GM18909 (cell line): ENCODE measurements at regions not wholly inside any gene's neighbourhood (a gene's known extent, or its start where the extent isn't known, plus 50 kb on each side); places are given as distances from the start of the nearest gene placed in this dataset.

Source experiments
- ATAC-seq: cut with Tn5 transposase; IDR thresholded peaks from one replicate; pipeline ENCODE4 v1.9.1; 2021; ENCODE audit warnings: mild to moderate bottlenecking; ENCODE audit not compliant: unreplicated experiment, poor library complexity

DNA sequence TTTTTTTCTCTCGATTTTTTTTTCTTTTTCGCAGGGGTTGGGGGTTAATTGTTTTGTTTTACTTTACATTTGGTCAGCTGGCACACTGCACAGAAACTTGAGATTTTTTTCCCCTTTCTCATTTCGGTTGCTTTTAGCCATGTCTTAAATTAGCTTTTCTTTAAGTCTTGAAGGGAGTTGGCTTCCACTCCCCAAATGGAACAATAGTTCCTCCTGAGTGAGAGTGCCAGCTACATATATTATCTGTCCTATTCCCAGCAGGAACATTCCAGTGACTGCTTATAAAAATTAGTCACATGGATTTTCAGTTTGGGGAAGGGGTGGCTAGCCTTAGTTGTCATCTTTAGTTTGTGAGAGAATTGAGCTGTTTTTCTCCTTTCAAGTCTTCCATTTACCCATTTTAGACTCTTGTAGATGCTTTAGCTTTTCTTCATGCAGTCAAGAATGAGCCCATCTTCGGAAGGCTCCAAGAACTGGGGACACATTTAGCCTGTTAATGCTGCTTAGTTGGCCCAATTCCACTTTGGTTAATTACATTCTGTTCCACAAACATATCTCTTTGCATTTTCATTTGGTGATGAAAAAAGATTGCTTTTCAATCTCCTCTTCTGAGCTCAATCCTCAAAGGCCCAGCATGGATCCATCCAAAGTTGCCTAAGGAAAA, 510.1 kb upstream of the CXADR start:
- no peak for ATAC-seq

DNA sequence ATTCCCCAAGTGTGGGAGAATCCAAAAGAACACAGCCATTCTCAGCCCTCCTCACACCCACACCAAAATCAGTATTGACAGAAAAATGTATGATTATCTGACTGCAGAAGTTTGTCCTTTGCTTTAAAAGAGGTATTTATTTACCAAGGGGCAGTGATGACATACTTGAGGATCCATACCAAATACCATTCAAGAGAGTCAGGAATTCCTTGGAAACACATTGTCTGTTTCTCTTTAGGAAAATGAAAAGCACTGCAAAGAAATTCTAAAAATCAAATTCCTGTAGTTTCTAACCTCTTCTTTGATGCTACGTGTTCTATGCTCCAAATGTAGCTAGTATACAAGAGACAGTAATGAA, 509.6 kb upstream of the CXADR start:
- ATAC-seq: no peak

DNA sequence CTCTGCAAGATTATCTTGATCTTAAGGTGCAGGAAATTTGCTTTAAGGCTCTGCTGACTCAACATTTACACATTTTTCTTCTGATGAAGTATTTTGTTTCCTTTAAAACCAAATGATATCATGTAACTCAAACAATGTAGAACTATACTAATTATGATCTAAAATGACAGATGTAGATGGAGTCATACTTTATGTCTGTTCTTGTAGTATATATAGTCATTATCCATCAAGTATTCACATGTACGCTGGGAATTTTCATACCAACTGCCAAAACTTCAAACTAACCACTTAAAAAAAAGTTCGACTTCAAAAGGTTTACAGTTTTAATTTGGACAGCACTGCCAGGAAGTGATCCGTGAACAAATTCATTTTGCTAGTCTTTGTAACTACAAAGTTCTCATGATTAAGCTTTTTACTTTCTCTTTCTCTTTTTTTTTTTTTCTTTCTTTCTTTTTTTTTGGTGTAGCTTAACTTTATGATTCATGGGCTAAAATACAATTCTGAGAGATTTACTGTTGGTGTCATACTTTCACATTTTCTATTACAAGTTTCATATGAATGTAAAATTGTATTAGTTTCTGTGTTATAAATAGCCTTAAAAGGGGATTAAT, 509.0 kb upstream of the CXADR start:
- no peak for ATAC-seq

DNA sequence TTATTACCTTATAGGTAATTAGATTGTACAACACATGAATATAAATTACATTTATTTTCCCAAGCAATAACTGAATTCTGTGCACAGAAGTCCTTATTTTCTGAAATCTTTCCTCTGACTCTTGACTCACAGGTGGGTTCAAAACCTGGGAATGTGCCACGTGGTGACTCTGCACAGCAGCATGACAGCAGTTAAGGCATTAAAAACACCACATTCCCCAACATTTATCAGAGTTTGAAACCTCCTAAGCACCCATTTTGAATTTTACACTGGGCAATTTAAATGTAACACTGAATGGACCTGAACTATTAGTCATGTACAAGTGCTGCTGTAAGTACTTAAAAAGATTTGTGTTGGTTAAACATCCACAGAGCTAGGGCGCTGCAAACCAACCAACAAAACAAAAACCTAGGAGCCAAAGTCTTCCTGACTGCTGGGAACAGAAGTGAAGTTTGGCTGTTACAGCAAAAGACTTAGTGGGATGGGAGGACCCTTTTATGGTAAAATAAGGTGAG, 480.6 kb upstream of the CXADR start:
- ATAC-seq: no peak

DNA sequence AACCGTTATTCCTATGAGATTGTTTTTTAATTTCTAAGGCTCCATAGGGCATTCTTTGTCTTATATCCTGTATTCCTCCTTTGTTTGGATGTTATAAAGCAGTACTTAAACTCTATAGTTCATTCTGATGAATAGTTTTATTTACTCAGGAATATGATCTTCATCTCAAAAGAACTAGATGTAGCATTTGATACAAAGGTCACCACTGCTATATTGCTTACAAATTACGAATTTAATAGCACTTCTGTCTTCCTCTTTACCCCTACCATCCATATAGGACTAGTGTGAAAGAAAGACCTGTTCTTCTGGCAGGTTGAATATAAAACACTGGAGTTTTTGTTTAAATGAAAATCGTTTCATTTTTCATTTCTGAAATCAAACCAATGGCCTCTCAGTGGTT, 468.1 kb upstream of the CXADR start:
- no peak for ATAC-seq

DNA sequence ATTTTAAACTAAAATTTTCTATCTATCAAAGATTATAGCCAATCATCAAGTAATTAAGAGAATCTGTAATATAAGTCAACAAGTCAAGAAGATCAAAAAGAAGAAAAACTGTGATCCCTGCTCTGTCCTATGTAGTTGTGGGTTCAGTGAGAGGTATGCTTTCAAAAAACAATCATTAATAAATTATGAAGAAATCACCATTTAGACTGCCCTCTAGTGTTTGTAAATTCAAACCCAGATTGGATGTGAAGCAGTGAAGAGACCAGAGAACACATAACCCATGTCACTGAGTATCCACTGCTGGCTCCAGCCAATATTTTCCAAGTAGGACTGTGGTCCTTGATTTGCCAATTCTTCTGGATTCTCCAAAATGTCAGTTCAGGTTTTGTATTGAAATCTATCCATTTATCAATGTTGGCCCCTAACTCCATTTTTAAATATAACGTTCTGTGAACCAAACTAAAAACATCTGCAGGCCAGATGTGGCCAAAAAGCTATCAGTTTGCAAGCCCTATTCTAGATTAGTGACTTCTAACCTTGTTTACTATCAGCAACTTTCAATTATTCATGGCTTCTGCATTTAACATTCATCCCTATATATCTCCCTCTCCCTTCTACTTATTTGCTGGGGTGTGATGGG, 467.5 kb upstream of the CXADR start:
- ATAC-seq: no peak

DNA sequence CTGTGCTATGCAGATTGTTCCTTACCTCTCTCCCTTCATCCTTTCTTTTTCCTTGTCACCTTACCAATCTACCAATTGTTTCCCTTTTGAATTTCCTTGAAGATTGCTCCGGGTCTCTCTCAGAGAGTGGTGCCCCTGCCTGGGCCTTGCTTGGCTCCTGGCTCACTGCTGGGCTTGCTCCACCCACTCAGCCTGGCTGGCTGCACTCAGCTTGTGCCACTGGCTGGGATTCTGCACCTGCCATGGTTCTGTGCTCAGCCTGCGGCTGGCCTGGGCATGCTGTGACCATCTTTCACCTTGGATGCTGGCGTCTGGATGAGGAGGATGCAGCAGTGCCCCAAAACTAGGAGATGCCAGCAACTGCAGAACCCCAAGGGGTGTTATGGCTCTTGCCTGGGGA, 463.9 kb upstream of the CXADR start:
- ATAC-seq: no peak

DNA sequence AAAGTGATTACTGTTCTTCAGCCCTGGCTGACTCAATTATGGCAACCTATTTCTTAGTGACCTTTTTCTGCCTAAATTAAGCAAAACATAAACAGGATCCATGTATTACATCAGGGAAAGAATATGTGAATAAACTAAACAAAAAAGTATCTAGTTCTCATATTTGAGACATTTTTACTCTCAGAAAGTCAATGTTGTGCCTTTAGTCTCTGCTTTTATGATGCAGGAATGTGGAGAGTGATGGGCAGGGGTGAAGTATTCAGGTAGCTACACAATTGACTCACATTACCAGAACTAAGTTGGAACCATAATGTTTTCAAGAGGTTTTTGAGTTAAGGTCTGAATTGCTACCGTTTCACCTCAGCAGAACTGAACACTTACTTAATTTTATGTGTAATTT, 462.7 kb upstream of the CXADR start:
- no peak for ATAC-seq

DNA sequence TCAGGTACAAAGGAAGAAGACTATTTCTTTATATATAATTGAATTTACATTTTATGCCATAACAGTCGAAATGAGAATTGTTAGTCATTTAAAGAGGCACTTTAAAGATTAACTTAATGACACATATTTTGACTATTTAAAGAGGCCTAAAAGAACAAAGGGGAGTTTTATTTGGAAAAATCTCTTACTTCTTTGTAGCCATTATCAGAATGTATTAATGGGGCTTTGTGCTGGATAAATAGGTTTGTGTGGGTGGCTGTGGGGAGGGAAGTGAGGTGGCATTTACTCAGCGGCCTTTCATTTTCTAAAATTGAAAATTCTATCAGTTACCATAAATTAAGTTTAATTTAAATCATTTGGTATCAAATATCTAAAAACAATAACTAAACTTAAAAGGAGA, 462.2 kb upstream of the CXADR start:
- ATAC-seq: no peak

DNA sequence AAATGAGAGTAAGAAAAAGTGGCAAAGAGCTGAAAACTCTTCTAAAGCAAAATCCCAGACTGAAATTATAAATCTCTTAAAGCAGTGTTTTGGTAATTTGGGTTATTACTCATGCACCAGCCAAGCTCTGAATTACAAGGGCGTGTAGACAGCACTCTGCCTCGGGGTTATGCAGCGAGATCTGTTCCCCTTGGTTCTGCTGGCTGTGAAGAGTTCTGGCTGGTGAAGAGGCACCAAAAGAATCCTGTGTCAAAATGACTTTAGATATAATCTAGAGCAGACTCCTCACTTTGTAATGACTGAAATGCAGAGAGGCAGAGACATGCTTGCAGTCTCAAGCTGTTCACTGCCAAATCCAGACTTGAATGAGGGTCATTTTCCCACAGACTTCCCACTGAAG, 461.8 kb upstream of the CXADR start:
- no peak for ATAC-seq

DNA sequence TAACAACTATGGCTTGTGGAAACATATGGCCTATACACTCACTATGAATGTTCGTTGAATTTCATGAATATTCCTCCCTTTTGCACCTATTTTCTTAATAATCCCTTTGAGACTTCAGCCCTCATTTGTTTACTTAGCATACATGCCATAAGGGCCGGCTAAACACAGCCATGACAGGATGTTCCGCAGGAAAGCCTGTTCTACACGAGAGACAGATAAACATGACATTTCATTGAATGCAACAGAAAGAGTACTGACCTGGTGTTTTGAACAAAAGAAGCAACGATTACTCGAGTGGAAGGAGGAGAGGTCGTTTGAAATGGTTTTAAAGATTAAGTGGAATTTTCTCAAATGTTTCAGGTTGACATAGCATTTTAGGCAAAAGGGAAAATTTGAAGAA, 459.5 kb upstream of the CXADR start:
- ATAC-seq: no peak

DNA sequence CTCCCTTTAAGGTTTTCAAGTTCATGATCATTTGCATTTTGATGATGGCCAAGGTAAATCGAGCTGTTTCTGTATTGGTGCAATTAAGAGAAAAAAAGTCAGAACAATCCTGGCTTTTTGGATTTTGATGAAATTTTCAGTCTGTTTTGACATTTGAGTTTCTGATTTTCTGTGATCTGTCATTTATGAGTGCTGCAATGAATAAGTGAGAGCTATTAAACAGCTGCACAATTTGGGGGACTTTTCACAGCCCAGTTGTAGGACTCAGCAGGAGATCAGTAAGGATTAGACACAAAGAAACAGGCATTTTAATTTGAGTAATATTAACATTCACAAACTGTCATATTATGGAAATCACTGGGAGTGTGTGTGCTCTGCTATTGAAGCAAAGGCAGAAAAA, 452.9 kb upstream of the CXADR start:
- ATAC-seq: no peak

DNA sequence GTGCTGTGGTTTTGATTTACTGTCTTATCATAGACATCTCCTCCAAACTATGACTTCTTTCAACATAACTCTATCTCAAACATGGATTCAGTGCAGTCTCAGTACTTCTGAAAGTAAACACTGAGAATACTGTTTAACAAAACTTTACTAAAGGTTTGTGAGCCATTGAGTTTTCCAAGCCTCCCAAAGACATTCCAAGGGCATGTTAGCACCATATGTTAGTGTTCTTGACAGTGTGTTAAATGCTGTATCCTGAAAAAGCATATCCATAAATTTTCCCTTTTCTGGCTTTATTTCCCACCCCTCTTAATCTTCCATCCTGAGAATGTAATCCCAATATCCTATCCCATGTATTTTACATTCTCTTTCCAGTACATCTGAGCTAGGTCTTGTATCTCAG, 446.8 kb upstream of the CXADR start:
- ATAC-seq: no peak

DNA sequence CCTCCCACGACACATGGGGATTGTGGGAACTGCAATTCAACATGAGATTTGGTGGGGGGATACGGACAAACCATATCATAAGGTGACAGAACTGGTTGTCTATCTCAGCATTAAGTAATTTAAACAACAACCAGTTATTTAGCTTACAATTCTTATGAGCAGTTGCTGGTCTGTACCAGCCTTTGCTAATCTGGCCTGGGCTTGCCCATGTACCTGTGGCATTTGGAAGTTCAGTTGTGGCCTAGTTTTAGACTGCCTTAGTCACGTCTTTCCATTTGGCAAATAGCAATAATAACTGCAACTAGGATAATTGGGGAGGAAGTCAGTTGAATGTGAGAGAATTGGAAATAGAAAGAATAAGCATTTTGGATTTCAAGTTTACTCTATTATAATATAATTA, 441.8 kb upstream of the CXADR start:
- ATAC-seq: no peak

DNA sequence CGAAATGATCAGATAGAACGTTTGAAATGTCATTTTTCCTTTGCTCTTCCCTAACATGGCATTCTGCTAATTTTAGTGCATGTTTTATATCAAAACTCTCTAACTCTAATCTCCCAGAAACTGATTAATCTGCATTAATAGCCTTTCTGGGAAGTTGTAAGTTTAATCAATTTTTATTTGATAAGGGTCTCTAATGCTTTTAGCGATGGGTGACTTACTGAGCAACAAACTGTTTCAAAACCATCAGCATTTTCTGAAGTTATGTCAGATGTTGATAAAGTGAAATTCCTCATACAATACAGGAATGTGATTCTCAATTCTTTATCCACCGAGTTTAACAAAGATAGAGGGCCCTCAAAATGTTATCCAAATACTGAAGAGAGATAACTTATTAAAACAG, 431.6 kb upstream of the CXADR start:
- no peak for ATAC-seq

DNA sequence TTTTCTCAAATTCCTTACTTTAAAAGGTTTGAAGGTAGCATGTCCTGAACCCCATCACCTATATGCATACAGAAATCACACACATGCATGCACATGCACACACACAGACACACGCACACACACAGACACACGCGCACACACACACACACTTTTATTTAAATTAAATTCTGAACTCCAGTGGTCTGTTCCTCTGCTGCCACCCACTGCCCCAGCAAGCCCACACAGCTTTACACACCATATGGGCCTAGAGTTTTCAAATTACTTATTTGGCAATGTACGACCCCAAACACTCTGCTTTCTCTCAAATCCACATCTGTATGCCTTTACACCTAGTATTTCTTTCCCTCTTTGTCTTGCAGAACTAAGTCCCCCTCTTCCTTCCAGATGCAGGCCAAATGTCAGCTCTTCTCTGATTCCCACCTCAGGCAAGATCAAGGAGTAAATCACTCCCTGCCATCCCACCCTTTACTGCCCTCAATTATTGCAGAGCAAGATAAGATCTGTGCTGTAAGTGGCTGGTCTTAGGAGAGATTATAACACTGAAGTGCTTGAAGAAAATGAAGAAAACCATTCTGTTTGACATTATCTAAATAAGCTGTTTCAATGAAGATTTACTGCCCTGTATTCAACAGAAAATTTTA, 429.9 kb upstream of the CXADR start:
- ATAC-seq: no peak

DNA sequence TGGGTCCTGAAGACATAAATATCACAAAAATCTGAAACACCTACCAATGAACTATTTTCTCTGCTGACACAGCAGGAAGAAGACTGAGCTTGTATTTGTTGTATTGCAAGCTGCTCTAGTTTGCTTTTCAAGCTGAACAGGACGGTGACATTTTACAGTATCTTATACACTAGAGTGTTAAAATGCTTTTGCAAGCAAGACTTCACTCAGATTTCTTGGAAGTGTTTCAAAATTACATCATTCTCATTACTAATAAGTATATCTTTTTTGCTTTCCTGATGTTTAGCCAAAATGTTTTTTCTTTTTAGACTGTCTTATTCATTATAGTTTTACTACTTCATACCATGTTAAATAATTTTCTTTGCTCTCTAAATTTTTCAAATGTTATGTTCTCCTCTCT, 427.1 kb upstream of the CXADR start:
- no peak for ATAC-seq

DNA sequence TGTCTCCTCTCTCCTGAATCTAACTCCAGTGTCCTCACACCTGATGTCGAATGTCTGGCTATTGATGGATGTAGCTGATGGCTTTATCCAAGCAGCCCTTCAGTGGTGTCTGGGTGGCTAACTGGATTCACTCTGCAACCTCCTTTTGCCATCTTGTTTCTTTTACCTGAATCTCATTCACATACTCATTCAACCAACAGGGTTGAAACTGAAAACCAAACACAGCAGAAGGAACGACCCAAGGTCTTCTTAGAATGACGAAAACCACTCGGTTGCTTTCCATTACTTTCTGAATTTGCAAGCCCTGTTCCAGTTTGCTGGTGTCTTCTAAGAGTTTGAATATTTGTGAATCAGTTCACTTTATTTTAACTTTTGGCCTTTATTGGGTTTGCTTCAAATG, 424.3 kb upstream of the CXADR start:
- ATAC-seq: no peak

DNA sequence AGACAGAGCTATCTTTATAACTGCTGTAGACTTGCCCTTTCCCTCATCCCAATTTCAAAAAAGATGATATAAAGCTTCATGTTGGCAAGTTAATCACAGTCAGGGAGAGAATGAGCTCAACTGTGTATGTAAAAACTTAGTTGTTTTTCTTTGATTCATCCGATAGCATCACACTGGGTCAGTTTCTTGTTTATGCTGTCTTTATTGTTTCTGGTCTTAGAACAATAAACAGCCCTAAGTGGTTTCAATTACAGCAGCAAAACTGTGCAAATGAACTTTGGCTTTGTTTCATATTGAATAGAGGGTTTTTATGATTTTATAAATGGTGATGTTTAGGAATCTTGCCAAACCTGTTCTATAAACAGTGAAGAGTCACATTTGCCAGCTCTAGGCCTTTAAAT, 423.8 kb upstream of the CXADR start:
- no peak for ATAC-seq

DNA sequence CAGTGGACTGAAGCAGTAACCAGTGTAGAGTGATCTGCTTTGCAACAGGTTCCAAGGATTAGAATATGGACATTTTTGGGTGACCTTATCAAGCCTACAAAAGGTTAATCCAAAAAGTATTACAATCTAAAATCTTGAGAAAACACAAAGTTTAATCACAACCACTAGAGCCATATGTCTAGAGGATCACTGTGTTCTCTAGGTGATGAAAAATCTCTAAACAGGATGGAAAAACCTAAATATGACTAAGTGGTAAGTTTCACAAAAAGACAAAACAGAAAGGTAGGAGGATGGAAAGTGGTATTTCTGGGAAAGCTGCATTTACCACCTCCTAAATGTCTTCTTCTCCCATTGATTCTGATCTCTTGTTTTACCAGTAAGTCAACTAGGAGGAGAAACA, 411.1 kb upstream of the CXADR start:
- no peak for ATAC-seq

DNA sequence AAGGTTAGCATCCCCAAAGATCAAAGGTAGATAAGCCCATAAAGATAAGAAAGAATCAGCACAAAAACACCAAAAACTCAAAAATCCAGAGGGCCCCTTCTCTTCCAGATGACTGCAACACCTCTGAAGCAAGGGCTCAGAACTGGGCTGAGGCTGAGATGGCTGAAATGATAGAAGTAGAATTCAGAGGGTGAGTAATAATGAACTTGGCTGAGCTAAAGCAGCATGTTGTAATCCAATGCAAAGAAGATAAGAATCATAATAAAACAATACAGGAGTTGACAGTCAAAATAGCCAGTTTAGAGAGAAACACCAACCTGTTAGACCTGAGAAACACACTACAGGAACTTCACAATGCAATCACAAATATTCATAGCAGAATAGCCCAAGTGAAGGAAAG, 406.9 kb upstream of the CXADR start:
- no peak for ATAC-seq

DNA sequence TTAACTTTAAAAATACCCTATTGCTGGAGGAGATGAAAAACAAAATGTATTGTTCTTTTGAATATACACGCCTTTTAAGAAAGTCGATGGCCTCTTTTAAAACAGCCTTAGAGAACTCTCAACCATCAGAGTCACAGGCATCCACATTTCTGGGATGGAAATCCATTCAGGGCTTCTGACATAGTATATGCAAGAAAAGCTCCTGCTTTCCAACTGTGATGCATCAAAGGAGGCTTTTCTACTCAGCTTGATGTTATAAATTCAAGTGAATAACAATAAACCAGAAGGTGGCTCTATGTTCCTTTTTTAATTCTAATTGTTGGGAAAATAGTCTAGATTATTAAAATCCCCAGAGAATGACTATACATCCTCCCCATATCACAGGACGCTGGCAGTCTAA, 398.8 kb upstream of the CXADR start:
- no peak for ATAC-seq
